Activated CD8-positive, alpha-beta memory T cell treated with anti-CD3 and anti-CD28 coated beads, Interleukin-2, amount 50 U/mL, for 48 hours (primary cell): ENCODE measurements at regions not wholly inside any gene's neighbourhood (a gene's known extent, or its start where the extent isn't known, plus 50 kb on each side); places are given as distances from the start of the nearest gene placed in this dataset.
"Not testable (repeated sequence)": the region's sequence is repeated elsewhere in the genome, so short reads cannot be mapped to it uniquely, and the experiment has no call there.

Source experiments
- DNase-seq: peaks from one replicate; pipeline ENCODE4 v3.0.0-alpha.2; 2020

DNA sequence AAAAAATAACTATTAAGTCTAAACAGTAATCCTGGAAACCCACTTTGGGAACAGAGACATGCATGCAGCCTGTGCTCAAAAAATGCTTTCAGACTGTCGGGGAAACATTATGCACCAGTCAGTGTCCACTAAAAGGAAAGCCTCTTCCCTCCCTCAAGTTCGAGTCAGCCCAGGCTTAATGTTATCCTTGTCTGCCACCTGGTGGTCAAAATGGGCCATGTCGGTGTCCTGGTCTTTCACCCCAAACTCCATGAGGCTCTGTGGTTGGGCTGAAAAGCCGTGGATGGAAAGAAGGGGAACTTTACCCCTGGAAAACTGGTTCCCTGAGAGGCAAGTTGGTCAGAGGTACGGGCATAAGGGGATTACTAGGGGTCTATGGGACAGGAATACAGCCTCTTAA lies 88.4 kb upstream of the ZNF492 start:
- DNase-seq, result peak; percentile 60

DNA sequence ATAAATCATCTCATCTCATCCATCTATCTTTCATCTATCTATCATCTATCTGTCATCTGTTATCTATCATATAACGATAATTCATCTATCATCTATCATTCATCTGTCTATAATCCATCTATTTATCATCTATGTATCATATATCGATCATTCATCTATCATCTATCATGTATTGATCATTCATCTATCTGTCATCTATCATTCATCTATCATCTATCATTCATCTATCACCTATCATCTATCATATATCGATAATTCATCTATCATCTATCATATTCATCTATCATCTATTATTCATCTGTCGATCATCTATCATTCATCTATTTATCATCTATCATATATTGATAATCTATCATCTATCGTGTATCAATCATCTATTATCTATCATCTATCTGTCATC lies 100.4 kb upstream of the ZNF492 start:
- DNase-seq, result no peak

DNA sequence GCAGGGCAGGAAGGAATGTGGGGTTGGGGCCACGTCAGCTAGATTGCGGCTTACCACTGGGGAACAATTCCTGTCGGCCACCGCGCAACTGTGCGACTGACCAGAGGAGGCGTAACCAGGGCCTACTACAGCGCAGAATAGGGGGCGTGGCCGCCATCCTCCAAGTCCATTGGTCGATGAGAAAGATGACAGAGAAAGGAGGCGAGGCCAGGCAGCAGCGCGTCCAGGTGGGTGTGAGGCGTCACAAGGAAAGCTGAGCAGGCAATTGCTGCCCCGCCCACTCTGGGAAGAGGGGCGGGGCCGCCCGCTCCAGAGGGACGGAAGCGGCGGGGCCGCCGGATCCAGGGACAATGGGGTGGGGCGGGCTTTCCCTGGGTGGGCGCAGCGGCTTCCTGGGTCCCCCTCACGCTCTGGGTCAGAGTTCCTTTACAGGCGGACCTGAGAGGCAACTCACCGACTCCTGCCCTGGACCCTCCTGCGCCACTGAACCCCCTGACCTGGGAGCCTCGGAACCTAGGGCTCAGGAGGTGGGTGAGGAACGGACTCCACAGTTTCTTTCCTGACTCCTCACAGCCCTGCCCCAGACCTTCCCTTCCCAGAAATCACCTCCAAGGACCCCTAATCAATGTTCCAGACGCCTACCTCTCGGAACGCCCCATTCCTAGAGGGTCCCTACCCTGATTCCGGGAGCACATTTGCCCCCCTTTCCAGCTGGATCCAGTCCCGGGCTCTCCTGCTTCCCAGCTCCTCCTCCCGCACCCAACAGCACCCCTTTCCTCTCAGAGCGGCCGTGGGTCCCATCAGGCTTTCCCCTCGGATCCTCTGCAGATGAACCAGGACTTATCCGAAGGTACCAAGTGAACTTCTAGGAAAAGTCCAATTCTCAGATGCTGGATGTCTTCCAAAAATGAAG lies 101.5 kb upstream of the ZNF492 start:
- no peak for DNase-seq

DNA sequence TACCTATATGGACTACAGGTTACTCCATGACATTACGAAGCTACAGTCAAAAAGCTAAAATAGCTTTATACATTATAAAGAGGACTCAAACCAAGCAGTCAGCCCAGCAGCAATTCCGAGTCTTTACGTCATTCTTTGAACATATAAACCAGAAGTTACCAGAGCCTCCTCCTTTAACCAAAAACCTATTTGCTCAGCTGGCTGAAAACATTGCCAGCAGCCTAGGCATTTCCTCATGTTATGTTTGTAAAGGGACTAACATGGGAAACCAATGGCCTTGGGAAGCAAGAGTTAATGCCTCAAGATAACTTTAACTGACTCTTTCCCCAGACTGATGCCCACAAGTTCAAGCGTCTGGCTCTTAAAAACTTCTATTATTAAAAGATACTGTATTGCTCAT lies 104.1 kb upstream of the ZNF492 start:
- DNase-seq, result no peak

DNA sequence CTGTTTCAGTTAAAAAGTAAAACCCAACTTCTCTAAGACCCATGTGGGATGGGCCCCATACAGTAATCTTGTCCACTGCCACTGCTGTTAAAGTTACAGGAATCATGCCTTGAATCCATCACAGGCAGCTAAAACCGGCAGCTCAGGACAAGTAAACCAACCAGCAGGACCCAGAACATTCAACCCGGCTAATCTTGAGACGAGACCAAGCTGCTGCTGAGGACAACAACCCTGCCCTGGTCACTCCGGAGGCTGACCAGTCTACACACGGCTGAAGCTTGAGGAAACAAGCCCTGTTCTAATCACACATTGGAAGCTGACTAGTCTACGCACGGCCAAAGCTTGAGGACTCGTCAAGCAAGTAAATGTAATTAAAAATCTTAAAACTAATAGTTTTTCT lies 105.2 kb upstream of the ZNF492 start:
- DNase-seq, result no peak

DNA sequence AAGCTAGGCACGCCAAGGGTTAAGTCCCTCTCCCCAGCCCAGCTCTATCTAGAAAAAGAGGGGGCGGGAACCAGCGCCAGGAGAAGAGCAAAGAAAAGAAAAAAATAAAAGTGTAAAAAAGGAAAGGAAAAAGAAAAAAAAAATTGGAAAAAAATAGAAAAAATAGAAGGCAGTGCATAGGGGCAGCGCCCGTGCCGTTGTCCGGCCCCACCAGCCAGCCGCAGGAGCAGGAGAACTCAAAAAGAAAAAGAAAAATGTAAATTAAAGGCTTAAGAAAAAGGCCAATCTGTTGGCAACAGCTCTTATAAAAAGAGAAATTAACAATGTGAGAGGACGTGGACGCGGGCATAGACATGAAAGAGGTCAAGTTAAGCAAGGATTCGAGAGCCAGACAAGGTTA lies 105.4 kb upstream of the ZNF98 start:
- DNase-seq, result no peak

DNA sequence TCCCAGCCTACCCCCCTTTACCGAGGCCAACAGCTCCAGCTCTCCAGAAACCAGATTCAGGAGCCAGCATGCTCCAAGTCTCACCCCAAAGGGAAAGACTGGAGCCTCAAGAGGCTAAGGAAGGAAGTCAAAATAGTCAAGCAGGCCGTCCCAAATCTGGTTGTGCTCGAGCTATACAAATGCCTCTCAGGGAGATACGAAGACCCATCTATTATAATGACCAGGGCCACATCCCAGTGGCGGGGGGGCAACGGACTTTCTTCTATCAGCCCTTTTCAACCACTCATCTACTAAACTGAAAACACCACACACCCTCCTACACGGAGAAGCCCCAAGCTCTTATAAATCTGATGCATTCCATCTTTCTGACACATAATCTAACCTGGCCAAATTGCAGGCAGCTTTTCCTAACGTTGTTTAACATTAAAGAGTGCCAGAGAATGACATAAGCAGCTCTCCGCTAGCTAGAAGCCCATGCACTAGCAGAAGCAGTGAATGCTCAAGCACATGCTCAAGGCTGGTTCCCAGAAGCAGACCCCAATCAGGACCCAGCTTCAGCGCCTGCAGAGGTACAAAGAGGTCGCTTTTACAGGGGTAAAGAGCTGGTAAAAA lies 104.6 kb upstream of the ZNF98 start:
- no peak for DNase-seq

DNA sequence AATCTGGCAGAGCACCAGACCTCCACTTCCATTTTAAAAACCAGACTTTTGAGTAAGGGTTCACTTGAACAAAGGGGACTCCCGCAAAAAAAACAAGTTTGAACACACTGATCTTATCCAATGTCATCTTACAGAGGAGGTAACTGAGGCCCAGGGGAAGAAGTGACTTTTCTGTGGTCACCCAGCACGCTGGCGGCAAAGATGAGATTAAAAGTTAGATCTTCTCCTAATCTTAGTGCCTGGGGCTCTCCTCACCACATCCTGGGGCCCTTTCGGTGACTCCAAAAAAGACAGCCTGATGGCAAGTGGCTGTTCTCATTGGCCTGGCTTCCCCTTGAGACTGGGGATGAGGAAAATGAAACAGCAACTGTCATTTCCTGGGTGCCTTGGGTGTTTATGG lies 101.8 kb upstream of the ZNF98 start:
- no peak for DNase-seq

DNA sequence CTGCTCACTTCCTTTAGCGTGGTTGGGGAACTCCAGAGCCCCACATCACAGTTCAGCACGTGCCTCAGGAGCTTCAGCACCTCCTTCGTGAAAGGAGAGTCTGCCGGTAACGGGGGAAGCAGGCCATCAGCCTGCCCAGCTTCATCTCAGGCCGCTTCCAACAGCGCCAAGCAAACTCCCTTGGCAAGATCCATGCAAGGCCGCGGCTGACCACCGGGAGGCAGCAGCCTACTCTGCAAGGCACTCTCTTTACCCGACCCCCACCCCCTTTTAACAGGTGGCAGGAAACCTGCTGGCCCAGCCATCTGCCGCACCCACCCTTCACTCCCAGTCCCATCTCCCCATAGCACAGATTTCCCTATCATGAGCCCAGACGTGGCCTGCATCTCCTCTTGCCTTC lies 97.4 kb upstream of the ZNF98 start:
- not testable (repeated sequence) for DNase-seq

DNA sequence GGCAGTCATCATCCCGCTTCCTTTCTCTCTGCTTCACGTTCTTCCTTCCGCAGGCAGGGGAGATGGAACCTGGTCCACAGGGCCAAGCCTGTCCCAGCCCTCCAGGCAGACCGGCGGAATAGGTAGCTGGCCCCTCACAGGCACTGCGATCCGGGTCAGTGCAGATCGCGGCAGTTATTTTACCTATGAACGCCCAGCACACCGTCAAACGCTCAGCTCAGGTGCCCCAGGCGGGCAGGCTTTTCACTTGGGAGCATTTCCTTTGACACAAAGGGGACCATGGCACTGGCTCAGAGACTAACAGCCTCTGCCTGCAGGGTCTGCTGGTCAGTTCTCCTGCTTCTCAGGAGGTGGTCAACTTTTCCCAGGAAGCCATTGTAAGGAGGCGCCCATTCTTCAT lies 97.0 kb upstream of the ZNF98 start:
- DNase-seq, result no peak

DNA sequence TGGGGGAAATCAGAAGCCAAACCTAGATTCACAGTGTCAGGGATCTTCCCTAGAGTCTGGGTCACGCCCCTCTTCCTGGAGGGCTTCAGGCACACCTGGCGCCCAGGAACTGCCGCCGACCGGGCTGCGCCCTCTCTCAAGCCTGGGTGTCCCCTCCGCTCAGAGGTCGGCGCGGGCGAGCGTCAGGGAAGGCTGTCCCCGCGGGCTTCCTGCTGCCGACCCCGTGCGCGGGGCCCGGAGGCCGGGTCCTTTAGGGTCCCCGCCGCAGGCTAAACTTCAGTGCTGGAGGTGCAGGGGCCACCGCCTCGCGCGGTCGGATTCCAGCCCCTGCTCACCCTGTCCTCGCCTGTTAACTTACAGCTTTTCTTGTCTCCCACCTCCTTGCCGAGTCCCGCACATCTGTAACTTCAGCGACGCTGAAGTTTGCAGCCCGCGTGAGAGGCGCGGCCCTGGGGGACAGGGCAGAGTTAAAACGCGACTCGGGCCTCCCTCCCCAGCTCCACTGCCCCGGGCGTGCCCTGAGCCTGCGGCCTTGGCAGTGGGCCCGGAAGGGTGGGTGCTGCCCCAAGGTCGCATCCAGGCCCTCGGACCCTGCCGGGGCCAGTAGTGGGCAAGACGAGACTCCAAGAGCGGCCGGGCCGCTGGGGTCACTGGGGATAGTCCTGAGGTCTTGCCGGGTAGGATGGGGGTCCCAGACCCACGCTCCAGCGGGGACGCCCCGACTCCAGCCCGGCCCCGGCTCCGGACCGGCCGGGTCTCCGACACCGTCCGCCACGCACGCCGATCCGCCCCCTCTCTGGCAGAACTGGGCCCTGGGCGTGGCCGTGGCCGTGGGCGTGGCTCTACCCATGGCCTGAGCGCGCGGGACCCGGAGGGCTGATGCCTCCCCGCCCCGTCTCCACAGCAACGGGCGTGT lies 95.6 kb upstream of the ZNF98 start:
- no peak for DNase-seq

DNA sequence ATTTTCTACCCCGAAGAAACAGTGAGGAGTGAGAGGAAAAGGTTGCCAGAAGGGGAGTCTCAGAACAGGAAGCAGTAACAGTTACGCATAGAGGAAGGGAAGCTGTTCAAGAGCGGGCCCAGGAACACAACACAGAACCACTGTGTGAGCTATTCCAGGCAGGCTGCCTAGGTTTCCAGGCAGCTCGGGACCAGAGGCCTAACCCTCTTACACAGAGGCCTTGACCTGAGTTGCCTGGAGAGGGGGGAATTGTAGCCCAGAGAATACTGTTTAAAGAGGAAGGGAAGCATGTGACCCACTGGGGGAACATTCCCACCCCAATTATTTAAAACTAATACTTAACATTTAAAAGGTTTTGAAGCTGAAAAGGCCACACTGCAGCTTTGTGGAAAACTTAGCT lies 93.3 kb upstream of the ZNF98 start:
- DNase-seq, result no peak

DNA sequence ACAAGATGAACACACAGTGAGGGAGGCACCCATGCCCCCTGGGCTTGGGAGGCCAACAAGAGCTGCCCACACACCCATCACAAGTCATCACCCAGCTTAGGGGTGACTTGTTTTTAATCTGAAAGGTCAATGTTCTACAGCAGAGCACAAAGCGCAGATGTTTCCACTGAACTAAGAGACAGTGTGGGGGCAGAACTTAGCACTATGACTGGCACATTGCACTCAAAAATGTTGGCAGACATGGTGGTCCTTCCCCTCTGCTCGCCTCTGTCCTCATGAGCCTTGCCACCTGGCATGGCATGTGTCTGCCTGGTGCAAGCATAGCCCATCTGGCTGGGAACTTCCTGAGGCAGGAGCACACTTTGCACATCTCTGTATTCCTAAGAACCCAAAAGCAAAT lies 81.4 kb upstream of the ZNF98 start:
- DNase-seq, result no peak

DNA sequence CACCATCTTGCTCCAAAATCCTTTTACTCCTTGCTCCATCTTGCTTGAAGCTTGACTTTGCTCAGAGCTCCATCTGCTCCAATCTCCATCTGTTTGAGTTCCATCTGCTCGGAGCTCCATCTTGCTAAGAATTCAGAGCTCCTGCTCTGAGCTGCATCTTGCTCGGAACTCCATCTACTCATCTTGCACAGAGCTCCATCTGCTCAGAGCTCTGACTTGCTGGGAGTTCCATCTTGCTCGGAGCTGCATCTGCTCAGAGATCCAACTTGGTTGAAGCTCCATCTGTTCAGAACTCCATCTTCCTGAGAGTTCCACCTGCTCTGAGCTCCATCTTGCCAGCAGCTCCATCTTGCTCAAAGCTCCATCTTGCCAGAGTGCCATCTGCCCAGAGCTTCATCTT lies 80.6 kb upstream of the ZNF98 start:
- DNase-seq, result no peak

DNA sequence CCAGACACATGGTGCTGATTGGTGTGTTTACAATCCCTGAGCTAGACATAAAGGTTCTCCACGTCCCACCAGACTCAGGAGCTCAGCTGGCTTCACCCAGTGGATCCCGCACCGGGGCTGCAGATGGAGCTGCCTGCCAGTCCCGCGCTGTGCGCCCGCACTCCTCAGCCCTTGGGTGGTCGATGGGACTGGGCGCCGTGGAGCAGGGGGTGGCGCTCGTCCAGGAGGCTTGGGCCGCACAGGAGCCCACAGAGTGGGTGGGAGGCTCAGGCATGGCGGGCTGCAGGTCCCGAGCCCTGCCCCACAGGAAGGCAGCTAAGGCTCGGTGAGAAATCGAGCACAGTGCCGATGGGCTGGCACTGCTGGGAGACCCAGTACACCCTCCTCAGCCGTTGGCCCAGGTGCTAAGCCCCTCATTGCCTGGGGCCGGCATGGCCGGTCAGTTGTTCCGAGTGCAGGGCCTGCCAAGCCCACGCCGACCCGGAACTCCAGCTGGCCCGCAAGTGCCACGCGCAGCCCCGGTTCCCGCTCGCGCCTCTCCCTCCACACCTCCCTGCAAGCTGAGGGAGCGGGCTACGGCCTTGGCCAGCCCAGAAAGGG lies 76.8 kb upstream of the ZNF98 start:
- not testable (repeated sequence) for DNase-seq

DNA sequence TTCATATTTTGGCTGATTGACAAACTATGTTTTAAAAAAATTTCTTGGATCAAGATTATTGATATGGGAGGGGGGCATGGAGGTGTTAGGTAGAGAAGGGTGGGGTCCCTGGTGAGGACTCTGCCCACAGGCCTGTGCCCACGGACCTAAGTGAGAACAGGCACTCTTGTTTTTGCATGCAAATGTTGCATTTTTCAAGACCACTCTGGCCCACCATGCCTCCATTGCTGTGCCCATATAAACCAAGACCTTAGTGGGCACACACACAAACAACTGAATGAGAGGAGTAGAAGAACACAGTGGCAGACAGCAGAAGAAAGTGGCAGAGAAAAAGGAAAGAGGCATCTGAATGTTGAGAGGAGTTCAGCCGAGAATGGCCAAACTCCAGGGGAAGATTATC lies 69.6 kb upstream of the ZNF98 start:
- no peak for DNase-seq

DNA sequence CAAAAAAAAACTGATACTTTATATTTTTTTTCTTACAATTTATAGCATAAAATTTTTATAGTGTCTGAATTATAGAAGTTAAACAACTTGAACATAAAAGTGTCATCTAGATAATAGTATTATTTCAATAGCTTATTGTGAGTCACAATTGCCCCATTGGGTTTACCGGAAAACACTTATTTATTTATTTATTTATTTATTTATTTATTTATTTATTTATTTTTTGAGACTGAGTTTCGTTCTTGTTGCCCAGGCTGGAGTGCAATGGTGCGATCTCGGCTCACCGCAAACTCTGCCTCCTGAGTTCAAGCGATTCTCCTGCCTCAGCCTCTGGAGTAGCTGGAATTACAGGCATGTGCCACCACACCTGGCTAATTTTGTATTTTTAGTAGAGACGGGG lies 61.4 kb upstream of the ZNF98 start:
- not testable (repeated sequence) for DNase-seq

DNA sequence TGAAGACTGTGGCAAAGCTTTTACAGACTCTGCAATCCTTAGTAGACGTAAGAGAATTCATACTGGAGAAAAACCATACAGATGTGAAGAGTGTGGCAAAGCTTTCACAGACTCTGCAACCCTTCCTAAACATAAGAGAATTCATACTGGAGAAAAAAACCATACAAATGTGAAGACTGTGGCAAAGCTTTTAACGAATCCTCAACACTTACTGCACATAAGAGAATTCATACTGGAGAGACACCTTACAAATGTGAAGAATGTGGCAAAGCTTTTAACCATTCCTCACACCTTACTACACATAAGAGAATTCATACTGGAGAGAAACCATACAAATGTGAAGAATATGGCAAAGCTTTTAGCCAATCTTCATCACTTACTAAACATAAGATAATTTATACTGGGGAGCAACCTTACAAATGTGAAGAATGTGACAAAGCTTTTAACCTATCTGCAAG lies 50.1 kb upstream of the ZNF98 start:
- DNase-seq, result no peak
